ENCODE measurements at regions not wholly inside any gene's neighbourhood (a gene's known extent, or its start where the extent isn't known, plus 50 kb on each side); places are given as distances from the start of the nearest gene placed in this dataset.

- no peak for TF ChIP-seq CTCF (IDR thresholded peaks at IDR 0.05)
- no peak for TF ChIP-seq POLR2A (IDR thresholded peaks at IDR 0.05)
Measured at GRCh38 chr2:76050196-76050595, 339.5 kb upstream of the GCFC2 start.
